Endothelial cell of umbilical vein (primary cell): ENCODE measurements at regions not wholly inside any gene's neighbourhood (a gene's known extent, or its start where the extent isn't known, plus 50 kb on each side); places are given as distances from the start of the nearest gene placed in this dataset.

Source experiments
- CTCF ChIP-seq, 2 donors: IDR thresholded peaks; 1 replicate in 1 of 2; 2 replicates in 1 of 2; pipeline ENCODE4 v1.5.1; 2011; ENCODE audit warnings: low read length in 2 of 2, mild to moderate bottlenecking in 2 of 2, moderate library complexity in 2 of 2, control low read depth in 1 of 2, inconsistent platforms in 1 of 2, low read depth in 1 of 2; ENCODE audit not compliant: insufficient read depth in 1 of 2; ENCODE audit errors: extremely low read depth in 1 of 2
- EZH2 ChIP-seq: IDR thresholded peaks from 2 replicates; pipeline ENCODE4 v1.6.1; 2012; ENCODE audit warnings: borderline replicate concordance, low read depth, mild to moderate bottlenecking, moderate library complexity, low read length, inconsistent platforms; ENCODE audit not compliant: severe bottlenecking
- FOS ChIP-seq: IDR thresholded peaks from 2 replicates; pipeline ENCODE4 v1.6.1; 2011; ENCODE audit warnings: mild to moderate bottlenecking, low read length, moderate library complexity, borderline replicate concordance; ENCODE audit not compliant: insufficient read depth
- GATA2 ChIP-seq: IDR thresholded peaks from 2 replicates; pipeline ENCODE4 v1.7.0; 2011; ENCODE audit warnings: low read depth, mild to moderate bottlenecking, moderate library complexity, mixed read lengths, low read length; ENCODE audit not compliant: insufficient read length, insufficient read depth
- JUN ChIP-seq: IDR thresholded peaks from 2 replicates; pipeline ENCODE4 v1.6.1; 2011; ENCODE audit warnings: borderline replicate concordance, low read depth; ENCODE audit not compliant: insufficient read length, insufficient read depth
- MAX ChIP-seq: IDR thresholded peaks from 2 replicates; pipeline ENCODE4 v1.6.1; 2011; ENCODE audit not compliant: insufficient read depth, insufficient read length
- MYC ChIP-seq: IDR thresholded peaks from one replicate; pipeline ENCODE4 v1.6.1; 2011; ENCODE audit warnings: mild to moderate bottlenecking, low read depth, low read length
- POLR2A ChIP-seq: IDR thresholded peaks from 2 replicates; pipeline ENCODE4 v1.6.1; 2012; ENCODE audit warnings: low read depth, mild to moderate bottlenecking, control low read depth, low read length
- POLR2AphosphoS5 ChIP-seq: IDR thresholded peaks from 2 replicates; pipeline ENCODE4 v1.6.1; 2012; ENCODE audit warnings: low read depth, mild to moderate bottlenecking, control low read depth, low read length, moderate library complexity; ENCODE audit not compliant: insufficient read depth

- TF ChIP-seq EZH2 (no peak), POLR2A (no peak), POLR2AphosphoS5 (no peak), CTCF (IDR thresholded peaks at IDR 0.05; ENCODE audit: extremely low read depth in 1 of 2, insufficient read depth in 1 of 2, low read depth in 1 of 2, low read length in 2 of 2) (no peak), JUN (no peak), MYC (no peak), GATA2 (no peak), MAX (no peak), FOS (no peak)
Observed at GRCh38 chr7:52682993-52683392, 352.4 kb upstream of the POM121L12 start.
